Keratinocyte (primary cell): ENCODE measurements at regions not wholly inside any gene's neighbourhood (a gene's known extent, or its start where the extent isn't known, plus 50 kb on each side); places are given as distances from the start of the nearest gene placed in this dataset.

Experiments used
- DNase-seq: peaks from one replicate; pipeline ENCODE4 v3.0.0-alpha.2; 2011; ENCODE audit warnings: low read depth, missing footprints, low spot score
- FAIRE-seq: peaks from 2 replicates; lab custom pipeline; 2011; peaks lifted over from hg19 to GRCh38; lab: Jason Lieb, UNC
- H2AFZ ChIP-seq: 2 replicates; pipeline ENCODE4 v1.6.0; 2012; ENCODE audit warnings: low read length, control low read depth, inconsistent platforms; ENCODE audit not compliant: control insufficient read depth
- H3K27ac ChIP-seq: 2 replicates; pipeline ENCODE4 v1.5.1; 2011; ENCODE audit warnings: low read length; ENCODE audit not compliant: control insufficient read depth, insufficient read depth
- H3K27me3 ChIP-seq: 3 replicates; pipeline ENCODE4 v1.6.0; 2011; ENCODE audit warnings: low read length; ENCODE audit not compliant: control insufficient read depth, insufficient read depth; ENCODE audit errors: extremely low read depth
- H3K36me3 ChIP-seq, 2 experiments: 2 replicates in 1 of 2; 3 replicates in 1 of 2; pipeline ENCODE4 v1.5.1; 2011; ENCODE audit warnings: low read length in 2 of 2, mild to moderate bottlenecking in 1 of 2; ENCODE audit not compliant: control insufficient read depth in 2 of 2, insufficient read depth in 2 of 2; ENCODE audit errors: extremely low read depth in 1 of 2
- H3K4me1 ChIP-seq: 3 replicates; pipeline ENCODE4 v1.5.1; 2011; ENCODE audit warnings: low read length; ENCODE audit not compliant: control insufficient read depth, insufficient read depth; ENCODE audit errors: extremely low read depth
- H3K4me2 ChIP-seq: 3 replicates; pipeline ENCODE4 v1.6.0; 2011; ENCODE audit warnings: low read depth, low read length; ENCODE audit not compliant: control insufficient read depth, insufficient read depth; ENCODE audit errors: extremely low read depth
- H3K4me3 ChIP-seq, 3 experiments: fragments of 200-600 bp in 1 of 3; sonication (generic) in 1 of 3; 2 replicates in 2 of 3; 3 replicates in 1 of 3; pipeline ENCODE4 v1.5.1; 2011 to 2016; ENCODE audit warnings: low read length in 3 of 3, mild to moderate bottlenecking in 3 of 3, control low read depth in 2 of 3, inconsistent platforms in 1 of 3, low read depth in 1 of 3, mixed read lengths in 1 of 3, mixed run types in 1 of 3, moderate library complexity in 1 of 3; ENCODE audit not compliant: control insufficient read depth in 2 of 3, insufficient read depth in 2 of 3; ENCODE audit errors: extremely low read depth in 1 of 3
- H3K79me2 ChIP-seq: 2 replicates; pipeline ENCODE4 v1.6.0; 2012; ENCODE audit warnings: low read length; ENCODE audit not compliant: control insufficient read depth, insufficient read depth
- H3K9ac ChIP-seq: 3 replicates; pipeline ENCODE4 v1.6.0; 2011; ENCODE audit warnings: low read length; ENCODE audit not compliant: control insufficient read depth, insufficient read depth; ENCODE audit errors: extremely low read depth
- H3K9me1 ChIP-seq: 3 replicates; pipeline ENCODE4 v1.6.0; 2011; ENCODE audit warnings: low read length; ENCODE audit not compliant: control insufficient read depth, insufficient read depth; ENCODE audit errors: extremely low read depth
- H3K9me3 ChIP-seq: 2 replicates; pipeline ENCODE4 v1.5.1; 2012; ENCODE audit warnings: low read depth, low read length; ENCODE audit not compliant: control insufficient read depth
- H4K20me1 ChIP-seq: 3 replicates; pipeline ENCODE4 v1.6.0; 2011; ENCODE audit warnings: low read length; ENCODE audit not compliant: control insufficient read depth, insufficient read depth; ENCODE audit errors: extremely low read depth
- CTCF ChIP-seq, 3 experiments: IDR thresholded peaks in 1 of 3; conservative IDR thresholded peaks in 1 of 3; optimal IDR thresholded peaks in 1 of 3; 2 replicates in 2 of 3; 3 replicates in 1 of 3; pipeline versions ENCODE3 to v1.5.1; 2011; ENCODE audit warnings: low read length in 3 of 3, mild to moderate bottlenecking in 3 of 3, moderate library complexity in 2 of 3, control low read depth in 1 of 3, inconsistent platforms in 1 of 3; ENCODE audit not compliant: insufficient read depth in 2 of 3; ENCODE audit errors: extremely low read depth in 1 of 3
- EZH2 ChIP-seq: IDR thresholded peaks from one replicate; pipeline ENCODE4 v1.6.1; 2012; ENCODE audit warnings: inconsistent platforms, mild to moderate bottlenecking, low read length, moderate library complexity
- dilution Hi-C: fragments of 300-500 bp; cut with MboI; formaldehyde crosslinking; loops from one replicate; pipeline ENCODE4 v1.7.0; 2020; ENCODE audit warnings: low sequenced_read_pairs; ENCODE audit not compliant: extremely low pct_ligation_motif_present

DNA sequence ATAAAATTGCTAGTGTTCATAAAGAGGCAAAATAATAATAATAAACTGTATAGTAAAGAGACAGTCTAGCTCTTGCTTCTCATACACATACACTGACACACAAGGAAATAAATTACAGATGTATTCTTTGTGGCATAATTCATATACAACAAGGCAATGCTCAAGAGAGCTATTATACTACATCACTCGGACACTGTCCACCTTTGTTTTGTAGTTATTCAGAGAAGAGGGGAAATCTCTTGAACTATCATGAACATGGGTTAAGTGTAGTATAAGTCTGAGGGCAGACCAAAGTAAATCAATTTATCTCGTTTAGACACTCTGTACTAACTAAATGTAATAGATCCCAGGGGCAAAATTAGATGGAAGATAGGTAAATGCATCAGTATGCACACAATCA is 72.7 kb upstream of the PHIP start:
- dilution Hi-C loops = no loop called here
- no peak for TF ChIP-seq EZH2
- no peak for TF ChIP-seq CTCF (optimal IDR thresholded peaks at IDR 0.05 in 1 of 3, IDR thresholded peaks at IDR 0.05 in 1 of 3, conservative IDR thresholded peaks at IDR 0.05 in 1 of 3; ENCODE audit: extremely low read depth in 1 of 3, insufficient read depth in 2 of 3, low read length in 3 of 3)
- H3K9me3 ChIP-seq = no peaks in the 10 kb centered on the region
- H4K20me1 ChIP-seq = no peaks in the 10 kb centered on the region
- H2AFZ ChIP-seq = no peak overlapping the region
- H3K79me2 ChIP-seq = no peaks in the 10 kb centered on the region
- H3K9me1 ChIP-seq = no peaks in the 10 kb centered on the region
- no peaks in the 10 kb centered on the region for H3K36me3 ChIP-seq
- FAIRE-seq = no peak
- H3K27me3 ChIP-seq = no peaks in the 10 kb centered on the region
- no peak overlapping the region for H3K4me2 ChIP-seq
- no peak for DNase-seq
- no peaks in the 10 kb centered on the region for H3K4me1 ChIP-seq
- H3K4me3 ChIP-seq = no peak overlapping the region
- H3K27ac ChIP-seq = no peak overlapping the region
- H3K9ac ChIP-seq = no peak overlapping the region

- dilution Hi-C loops = no loop called here
- Histone ChIP-seq H3K36me3 (no peaks in the 10 kb centered on the region), H3K4me3 (no peak overlapping the region), H3K27ac (no peak overlapping the region), H2AFZ (no peak overlapping the region), H3K4me2 (no peak overlapping the region), H3K9ac (no peak overlapping the region), H3K79me2 (no peaks in the 10 kb centered on the region), H3K9me1 (no peaks in the 10 kb centered on the region), H4K20me1 (no peaks in the 10 kb centered on the region), H3K9me3 (no peaks in the 10 kb centered on the region), H3K4me1 (no peaks in the 10 kb centered on the region), H3K27me3 (no peaks in the 10 kb centered on the region)
- no peak for FAIRE-seq
- TF ChIP-seq EZH2 = no peak
- no peak for TF ChIP-seq CTCF (optimal IDR thresholded peaks at IDR 0.05 in 1 of 3, IDR thresholded peaks at IDR 0.05 in 1 of 3, conservative IDR thresholded peaks at IDR 0.05 in 1 of 3; ENCODE audit: extremely low read depth in 1 of 3, insufficient read depth in 2 of 3, low read length in 3 of 3)
- DNase-seq = no peak
These were observed 71.8 kb upstream of the PHIP start for GRCh38 chr6:79149884-79150283.
